Karpas-422 (cell line): ENCODE measurements at regions not wholly inside any gene's neighbourhood (a gene's known extent, or its start where the extent isn't known, plus 50 kb on each side); places are given as distances from the start of the nearest gene placed in this dataset.

Experiments used
- DNase-seq: peaks from one replicate; pipeline ENCODE4 v3.0.0-alpha.2; 2015
- H2AFZ ChIP-seq: fragments of 200-600 bp; sonication (generic); 2 replicates; pipeline ENCODE4 v1.6.1; 2014; ENCODE audit warnings: antibody characterized with exemption, low read length, mixed read lengths
- H3K27ac ChIP-seq: fragments of 200-600 bp; sonication (generic); 2 replicates; pipeline ENCODE4 v1.5.1; 2014; ENCODE audit warnings: mild to moderate bottlenecking, low read length, moderate library complexity
- H3K27me3 ChIP-seq: fragments of 200-600 bp; sonication (generic); 2 replicates; pipeline ENCODE4 v1.6.1; 2014; ENCODE audit warnings: low read length, mixed read lengths
- H3K36me3 ChIP-seq: fragments of 200-600 bp; sonication (generic); 2 replicates; pipeline ENCODE4 v1.6.1; 2014; ENCODE audit warnings: low read length, mixed read lengths; ENCODE audit not compliant: insufficient read depth
- H3K4me1 ChIP-seq: fragments of 200-600 bp; sonication (generic); 2 replicates; pipeline ENCODE4 v1.6.1; 2014; ENCODE audit warnings: mild to moderate bottlenecking, low read length, mixed read lengths
- H3K4me2 ChIP-seq: fragments of 200-600 bp; sonication (generic); 2 replicates; pipeline ENCODE4 v1.6.1; 2014; ENCODE audit warnings: low read length, low read depth, mild to moderate bottlenecking; ENCODE audit not compliant: poor library complexity, severe bottlenecking
- H3K4me3 ChIP-seq: fragments of 200-600 bp; sonication (generic); 2 replicates; pipeline ENCODE4 v1.5.1; 2014; ENCODE audit warnings: mild to moderate bottlenecking, antibody characterized with exemption, low read length, mixed read lengths
- H3K79me2 ChIP-seq: fragments of 200-600 bp; sonication (generic); 2 replicates; pipeline ENCODE4 v1.6.1; 2014; ENCODE audit warnings: mild to moderate bottlenecking, low read length, mixed read lengths
- H3K9ac ChIP-seq: fragments of 200-600 bp; sonication (generic); 2 replicates; pipeline ENCODE4 v1.6.0; 2014; ENCODE audit warnings: low read length
- H3K9me2 ChIP-seq: fragments of 200-600 bp; sonication (generic), shearing (Covaris generic); replicated peaks from 2 replicates; pipeline ENCODE4 v1.6.0; 2014; ENCODE audit warnings: mild to moderate bottlenecking, low read length, moderate library complexity; ENCODE audit not compliant: insufficient read depth
- H3K9me3 ChIP-seq: fragments of 300-700, 200-600 bp; sonication (generic); 2 replicates; pipeline ENCODE4 v1.6.1; 2014; ENCODE audit warnings: low read length, mixed read lengths
- H4K20me1 ChIP-seq: fragments of 200-600 bp; sonication (generic); 2 replicates; pipeline ENCODE4 v1.6.1; 2014; ENCODE audit warnings: mild to moderate bottlenecking, antibody characterized with exemption, low read length, low read depth; ENCODE audit not compliant: insufficient read depth

- Histone ChIP-seq H3K9me3 (peaks cover 5% of the 10 kb centered on the region), H3K27me3 (no peaks in the 10 kb centered on the region), H3K9me2 (no peaks in the 10 kb centered on the region), H3K4me3 (no peak overlapping the region), H3K4me2 (no peak overlapping the region), H3K4me1 (no peaks in the 10 kb centered on the region), H3K27ac (no peak overlapping the region), H2AFZ (no peak overlapping the region), H3K79me2 (no peaks in the 10 kb centered on the region), H3K36me3 (no peaks in the 10 kb centered on the region), H4K20me1 (no peaks in the 10 kb centered on the region), H3K9ac (no peak overlapping the region)
- no peak for DNase-seq
Measured at GRCh38 chr20:56117350-56117749, 112.0 kb upstream of the CBLN4 start.

GRCh38 chr20:56121850-56122249, 116.5 kb upstream of the CBLN4 start:
- H3K27ac ChIP-seq, result no peak overlapping the region
- H3K4me1 ChIP-seq, result no peaks in the 10 kb centered on the region
- no peak overlapping the region for H3K4me2 ChIP-seq
- peaks cover 2% of the 10 kb centered on the region; the same call in 1 of the 2 replicates for H3K9me3 ChIP-seq
- H3K9ac ChIP-seq, result no peak overlapping the region
- H2AFZ ChIP-seq, result no peak overlapping the region
- H3K4me3 ChIP-seq, result no peak overlapping the region
- peaks cover 2% of the 10 kb centered on the region; the same call in 1 of the 2 replicates for H3K27me3 ChIP-seq
- no peak for DNase-seq
- H3K79me2 ChIP-seq, result no peaks in the 10 kb centered on the region
- no peaks in the 10 kb centered on the region for H3K9me2 ChIP-seq
- H4K20me1 ChIP-seq, result no peaks in the 10 kb centered on the region
- no peaks in the 10 kb centered on the region for H3K36me3 ChIP-seq

- H3K27ac ChIP-seq, result no peak overlapping the region
- no peak overlapping the region for H3K4me3 ChIP-seq
- no peak for DNase-seq
- H3K9me2 ChIP-seq, result no peaks in the 10 kb centered on the region
- no peaks in the 10 kb centered on the region for H4K20me1 ChIP-seq
- no peaks in the 10 kb centered on the region for H3K79me2 ChIP-seq
- no peak overlapping the region for H3K4me2 ChIP-seq
- peaks cover 5% of the 10 kb centered on the region for H3K9me3 ChIP-seq
- H3K4me1 ChIP-seq, result no peaks in the 10 kb centered on the region
- no peaks in the 10 kb centered on the region for H3K36me3 ChIP-seq
- no peak overlapping the region for H2AFZ ChIP-seq
- no peaks in the 10 kb centered on the region; the same call in 1 of the 2 replicates for H3K27me3 ChIP-seq
- no peak overlapping the region for H3K9ac ChIP-seq
Measured at GRCh38 chr20:56143759-56144158, 104.8 kb upstream of the MC3R start.

GRCh38 chr20:56151834-56152233, 96.7 kb upstream of the MC3R start:
- H4K20me1 ChIP-seq, result no peaks in the 10 kb centered on the region
- no peaks in the 10 kb centered on the region for H3K36me3 ChIP-seq
- H3K9me2 ChIP-seq, result no peaks in the 10 kb centered on the region
- no peak overlapping the region for H2AFZ ChIP-seq
- no peaks in the 10 kb centered on the region for H3K9me3 ChIP-seq
- no peaks in the 10 kb centered on the region; the same call in 1 of the 2 replicates for H3K27me3 ChIP-seq
- H3K79me2 ChIP-seq, result no peaks in the 10 kb centered on the region
- H3K27ac ChIP-seq, result no peak overlapping the region
- H3K4me2 ChIP-seq, result no peak overlapping the region
- no peak for DNase-seq
- H3K4me1 ChIP-seq, result no peaks in the 10 kb centered on the region
- H3K4me3 ChIP-seq, result no peak overlapping the region
- no peak overlapping the region for H3K9ac ChIP-seq

- H4K20me1 ChIP-seq, result no peaks in the 10 kb centered on the region
- H3K9me3 ChIP-seq, result no peaks in the 10 kb centered on the region
- H3K36me3 ChIP-seq, result no peaks in the 10 kb centered on the region
- no peak overlapping the region for H3K4me3 ChIP-seq
- no peaks in the 10 kb centered on the region for H3K9me2 ChIP-seq
- DNase-seq, result no peak
- no peak overlapping the region for H3K9ac ChIP-seq
- no peaks in the 10 kb centered on the region for H3K79me2 ChIP-seq
- H3K4me1 ChIP-seq, result no peaks in the 10 kb centered on the region
- H3K27me3 ChIP-seq, result no peaks in the 10 kb centered on the region
- H2AFZ ChIP-seq, result no peak overlapping the region
- H3K27ac ChIP-seq, result no peak overlapping the region
- no peak overlapping the region for H3K4me2 ChIP-seq
Measured at GRCh38 chr20:56153926-56154325, 94.6 kb upstream of the MC3R start.

- no peaks in the 10 kb centered on the region for H3K36me3 ChIP-seq
- no peaks in the 10 kb centered on the region for H3K9me2 ChIP-seq
- no peak overlapping the region for H3K27ac ChIP-seq
- no peak overlapping the region for H3K4me3 ChIP-seq
- no peak overlapping the region for H2AFZ ChIP-seq
- H3K27me3 ChIP-seq, result no peaks in the 10 kb centered on the region
- no peaks in the 10 kb centered on the region for H4K20me1 ChIP-seq
- H3K4me1 ChIP-seq, result no peaks in the 10 kb centered on the region
- H3K79me2 ChIP-seq, result no peaks in the 10 kb centered on the region
- DNase-seq, result no peak
- H3K4me2 ChIP-seq, result no peak overlapping the region
- no peaks in the 10 kb centered on the region for H3K9me3 ChIP-seq
- no peak overlapping the region for H3K9ac ChIP-seq
Measured at GRCh38 chr20:56155625-56156024, 92.9 kb upstream of the MC3R start.

GRCh38 chr20:56157530-56158203, 90.9 kb upstream of the MC3R start:
- DNase-seq, result no peak
- no peaks in the 10 kb centered on the region for H3K4me1 ChIP-seq
- no peak overlapping the region for H3K27ac ChIP-seq
- H3K9me2 ChIP-seq, result no peaks in the 10 kb centered on the region
- no peaks in the 10 kb centered on the region for H3K36me3 ChIP-seq
- H2AFZ ChIP-seq, result no peak overlapping the region
- H3K9ac ChIP-seq, result no peak overlapping the region
- no peak overlapping the region for H3K4me2 ChIP-seq
- no peaks in the 10 kb centered on the region for H3K79me2 ChIP-seq
- no peaks in the 10 kb centered on the region for H3K27me3 ChIP-seq
- no peak overlapping the region for H3K4me3 ChIP-seq
- H3K9me3 ChIP-seq, result no peaks in the 10 kb centered on the region
- H4K20me1 ChIP-seq, result no peaks in the 10 kb centered on the region

- H3K79me2 ChIP-seq, result no peaks in the 10 kb centered on the region
- H3K9ac ChIP-seq, result no peak overlapping the region
Measured at GRCh38 chr20:56158489-56158888, 90.0 kb upstream of the MC3R start.

More at GRCh38 chr20:56158489-56158888, 90.0 kb upstream of the MC3R start:
- H3K4me1 ChIP-seq, result no peaks in the 10 kb centered on the region
- no peaks in the 10 kb centered on the region for H3K9me3 ChIP-seq
- H3K36me3 ChIP-seq, result no peaks in the 10 kb centered on the region
- no peaks in the 10 kb centered on the region for H3K9me2 ChIP-seq
- no peak overlapping the region for H3K4me3 ChIP-seq
- no peaks in the 10 kb centered on the region for H3K27me3 ChIP-seq
- H3K27ac ChIP-seq, result no peak overlapping the region
- no peak overlapping the region for H2AFZ ChIP-seq
- H4K20me1 ChIP-seq, result no peaks in the 10 kb centered on the region
- no peak overlapping the region for H3K4me2 ChIP-seq
- no peak for DNase-seq
